CD4-positive, alpha-beta T cell (primary cell): ENCODE measurements at regions not wholly inside any gene's neighbourhood (a gene's known extent, or its start where the extent isn't known, plus 50 kb on each side); places are given as distances from the start of the nearest gene placed in this dataset.

Experiments
- ATAC-seq: fragments of 200-7000 bp; cut with Tn5 transposase; one replicate; pipeline ENCODE4 v1.10.0; 2022; ENCODE audit warnings: mild to moderate bottlenecking; ENCODE audit not compliant: poor library complexity
- CTCF ChIA-PET: fragments of 350-600 bp; sonication (Branson Sonifier 250); formaldehyde crosslinking; loops from one replicate; lab custom pipeline; 2021; ENCODE audit warnings: antibody characterized with exemption, inconsistent platforms; lab: Charles Lee
- POLR2A ChIA-PET: fragments of 350-600 bp; sonication (Branson Sonifier 250); formaldehyde crosslinking; loops from one replicate; lab custom pipeline; 2021; ENCODE audit warnings: antibody characterized with exemption, inconsistent platforms; lab: Charles Lee
- DNase-seq, 14 experiments: peaks; one replicate each; pipeline ENCODE4 v3.0.0-alpha.2; 2013 to 2020; ENCODE audit warnings: mixed read lengths in 2 of 14
- H3K27ac ChIP-seq, 2 donors: one replicate each; pipeline versions ENCODE4 v1.5.1 to v1.7.0; 2013; ENCODE audit warnings: low read length in 2 of 2, low read depth in 1 of 2, mild to moderate bottlenecking in 1 of 2
- H3K27me3 ChIP-seq, 2 experiments: 1 replicate in 1 of 2; 2 replicates in 1 of 2; pipeline versions ENCODE4 v1.6.1 to v1.7.0; 2013; ENCODE audit warnings: low read length in 2 of 2, control low read depth in 1 of 2, mild to moderate bottlenecking in 1 of 2, moderate library complexity in 1 of 2; ENCODE audit not compliant: insufficient read depth in 2 of 2, control insufficient read depth in 1 of 2
- H3K36me3 ChIP-seq: one replicate; pipeline ENCODE4 v1.6.1; 2013; ENCODE audit warnings: low read length, control low read depth; ENCODE audit not compliant: insufficient read depth
- H3K4me1 ChIP-seq: one replicate; pipeline ENCODE4 v1.6.1; 2013; ENCODE audit warnings: low read length, control low read depth; ENCODE audit not compliant: insufficient read depth
- H3K4me3 ChIP-seq: one replicate; pipeline ENCODE4 v1.5.1; 2013; ENCODE audit warnings: mild to moderate bottlenecking, low read length, moderate library complexity
- H3K9me3 ChIP-seq, 2 experiments: 1 replicate in 1 of 2; 2 replicates in 1 of 2; pipeline versions ENCODE4 v1.6.1 to v1.7.0; 2013; ENCODE audit warnings: low read length in 2 of 2, mild to moderate bottlenecking in 2 of 2, control low read depth in 1 of 2, moderate library complexity in 1 of 2; ENCODE audit not compliant: control insufficient read depth in 1 of 2, insufficient read depth in 1 of 2
- H3K27ac Mint-ChIP-seq: one replicate; pipeline ENCODE4 v1.8.0; 2020; ENCODE audit warnings: mixed read lengths
- H3K27me3 Mint-ChIP-seq: one replicate; pipeline ENCODE4 v1.8.0; 2021; ENCODE audit warnings: mixed read lengths
- H3K36me3 Mint-ChIP-seq: one replicate; pipeline ENCODE4 v1.8.0; 2021; ENCODE audit warnings: low read depth, mixed read lengths
- H3K4me1 Mint-ChIP-seq: one replicate; pipeline ENCODE4 v1.8.0; 2021; ENCODE audit warnings: low read depth, mixed read lengths
- H3K4me3 Mint-ChIP-seq: one replicate; pipeline ENCODE4 v1.8.0; 2020; ENCODE audit warnings: mild to moderate bottlenecking, mixed read lengths
- H3K9me3 Mint-ChIP-seq: one replicate; pipeline ENCODE4 v1.8.0; 2020; ENCODE audit warnings: mixed read lengths
- intact Hi-C, 2 experiments: fragments of 100-400 bp; cut with DNase I in 1 of 2; cut with micrococcal nuclease in 1 of 2; formaldehyde crosslinking; loops; one replicate each; pipeline versions ENCODE4 v1.15.1 to v1.9.0; 2023 to 2025; cut with DNase I, micrococcal nuclease
- TF ChIP-seq, protein P1 (sequence below): fragments of 200-600 bp; IDR thresholded peaks from one replicate; pipeline ENCODE4 v1.8.0; 2022; ENCODE audit warnings: antibody characterized with exemption, mild to moderate bottlenecking

DNA sequence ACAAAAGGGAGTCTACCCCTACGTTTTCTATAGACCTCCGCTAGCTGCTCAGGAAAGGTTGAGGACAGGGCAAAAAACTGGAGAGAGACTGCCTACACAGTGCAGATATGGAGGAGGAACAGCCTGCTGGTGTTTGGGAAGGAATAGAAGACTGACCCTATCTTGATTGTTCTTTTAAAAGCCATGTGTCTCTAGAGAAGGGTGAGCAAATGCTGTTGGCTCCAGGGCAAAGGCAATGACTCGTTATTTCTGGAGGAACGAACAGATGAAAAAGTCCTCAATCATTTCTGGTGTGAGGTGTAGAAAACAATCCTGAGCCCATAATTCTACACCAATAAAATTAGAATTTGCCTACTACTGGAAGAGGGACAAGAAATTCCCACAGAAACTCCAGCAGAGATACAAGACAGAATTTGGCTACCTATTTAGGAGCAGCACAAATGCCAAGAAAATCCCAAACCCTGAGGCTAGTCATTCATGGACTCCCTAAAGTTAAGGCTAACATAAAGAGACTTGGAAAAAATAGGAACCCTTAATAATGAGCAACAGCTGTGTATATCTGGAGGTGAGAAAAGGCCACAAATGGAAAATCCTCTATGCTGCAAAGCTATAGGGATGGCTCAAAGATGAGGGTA lies 1206.3 kb upstream of the CNTN5 start:
- Histone ChIP-seq H3K36me3 (no peaks in the 10 kb centered on the region), H3K27ac (no peak overlapping the region), H3K4me3 (no peak overlapping the region), H3K27me3 (no peaks in the 10 kb centered on the region), H3K4me1 (no peaks in the 10 kb centered on the region), H3K9me3 (peaks cover 5 to 9% of the 10 kb centered on the region in 2 experiments)
- ChIA-PET POLR2A (no interaction called here), CTCF (no interaction called here)
- ATAC-seq = no peak
- Mint-ChIP-seq H3K4me3 (no peak overlapping the region), H3K27ac (no peak overlapping the region), H3K27me3 (no peaks in the 10 kb centered on the region), H3K4me1 (no peaks in the 10 kb centered on the region), H3K36me3 (no peaks in the 10 kb centered on the region), H3K9me3 (peaks cover 10% of the 10 kb centered on the region)
- intact Hi-C loops = loop anchor here in 1 of 2 experiments (10.0 kb wide), 1 partner anchor 180 kb away; no protein-coding TSS in a partner anchor
- no peak for DNase-seq
- TF ChIP-seq, protein P1, sequence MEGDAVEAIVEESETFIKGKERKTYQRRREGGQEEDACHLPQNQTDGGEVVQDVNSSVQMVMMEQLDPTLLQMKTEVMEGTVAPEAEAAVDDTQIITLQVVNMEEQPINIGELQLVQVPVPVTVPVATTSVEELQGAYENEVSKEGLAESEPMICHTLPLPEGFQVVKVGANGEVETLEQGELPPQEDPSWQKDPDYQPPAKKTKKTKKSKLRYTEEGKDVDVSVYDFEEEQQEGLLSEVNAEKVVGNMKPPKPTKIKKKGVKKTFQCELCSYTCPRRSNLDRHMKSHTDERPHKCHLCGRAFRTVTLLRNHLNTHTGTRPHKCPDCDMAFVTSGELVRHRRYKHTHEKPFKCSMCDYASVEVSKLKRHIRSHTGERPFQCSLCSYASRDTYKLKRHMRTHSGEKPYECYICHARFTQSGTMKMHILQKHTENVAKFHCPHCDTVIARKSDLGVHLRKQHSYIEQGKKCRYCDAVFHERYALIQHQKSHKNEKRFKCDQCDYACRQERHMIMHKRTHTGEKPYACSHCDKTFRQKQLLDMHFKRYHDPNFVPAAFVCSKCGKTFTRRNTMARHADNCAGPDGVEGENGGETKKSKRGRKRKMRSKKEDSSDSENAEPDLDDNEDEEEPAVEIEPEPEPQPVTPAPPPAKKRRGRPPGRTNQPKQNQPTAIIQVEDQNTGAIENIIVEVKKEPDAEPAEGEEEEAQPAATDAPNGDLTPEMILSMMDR = no peak

DNA sequence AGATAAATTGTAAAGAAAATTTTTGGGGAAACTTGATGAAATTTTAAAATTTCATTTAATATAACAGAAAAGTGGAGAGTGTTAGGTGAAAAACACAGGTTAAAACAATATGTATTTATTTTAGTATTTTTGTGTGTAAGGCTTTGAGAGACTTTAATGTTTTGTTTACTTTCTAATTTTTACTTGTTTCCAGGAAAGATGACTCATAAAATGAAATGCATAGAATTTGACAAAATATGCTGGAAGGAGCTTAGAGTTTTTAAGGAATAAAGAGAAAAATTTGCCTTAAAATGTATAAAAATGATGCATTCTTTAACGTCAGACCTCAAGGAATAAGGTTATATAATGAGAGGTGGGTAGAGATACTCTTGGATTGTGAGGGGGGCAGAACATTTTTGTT lies 1205.1 kb upstream of the CNTN5 start:
- Mint-ChIP-seq H3K4me3 (no peak overlapping the region), H3K36me3 (no peaks in the 10 kb centered on the region), H3K4me1 (no peaks in the 10 kb centered on the region), H3K9me3 (peaks cover 8% of the 10 kb centered on the region), H3K27ac (no peak overlapping the region), H3K27me3 (no peaks in the 10 kb centered on the region)
- DNase-seq (no peak), ATAC-seq (no peak)
- H3K9me3 ChIP-seq = peaks cover 0 to 5% of the 10 kb centered on the region in 2 experiments
- H3K36me3 ChIP-seq = no peaks in the 10 kb centered on the region
- H3K27ac ChIP-seq = no peak overlapping the region
- POLR2A ChIA-PET = no interaction called here
- H3K4me3 ChIP-seq = no peak overlapping the region
- intact Hi-C loops = loop anchor here in 1 of 2 experiments (10.0 kb wide), 1 partner anchor 179 kb away; no protein-coding TSS in a partner anchor
- CTCF ChIA-PET = no interaction called here
- H3K4me1 ChIP-seq = no peaks in the 10 kb centered on the region
- H3K27me3 ChIP-seq = no peaks in the 10 kb centered on the region
- TF ChIP-seq, protein P1 = no peak

DNA sequence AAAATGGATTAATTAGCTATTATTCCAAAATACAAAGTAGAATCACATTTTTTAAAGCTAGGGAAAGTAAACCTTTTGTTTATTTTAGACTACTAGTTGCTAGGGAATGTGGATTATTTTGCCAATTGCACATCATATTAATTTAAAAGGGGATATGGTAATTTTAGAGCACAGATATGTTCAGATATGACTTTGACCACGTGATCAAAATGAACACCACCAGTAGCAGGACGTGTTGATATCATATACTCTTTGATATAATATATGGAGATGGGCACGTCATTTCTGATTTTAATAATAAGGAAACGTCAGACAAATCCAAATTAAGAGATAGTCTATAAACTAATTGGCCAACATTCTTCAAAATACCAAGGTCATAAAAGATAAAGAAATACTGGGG lies 1188.3 kb upstream of the CNTN5 start:
- intact Hi-C loops = no loop called here
- Mint-ChIP-seq H3K27ac (no peak overlapping the region), H3K36me3 (no peaks in the 10 kb centered on the region), H3K9me3 (peaks cover 14% of the 10 kb centered on the region), H3K4me3 (no peak overlapping the region), H3K27me3 (no peaks in the 10 kb centered on the region), H3K4me1 (no peaks in the 10 kb centered on the region)
- no peaks in the 10 kb centered on the region for H3K4me1 ChIP-seq
- TF ChIP-seq, protein P1 = no peak
- ATAC-seq = no peak
- H3K27me3 ChIP-seq = no peaks in the 10 kb centered on the region
- CTCF ChIA-PET = no interaction called here
- peaks cover 0 to 3% of the 10 kb centered on the region in 2 experiments for H3K9me3 ChIP-seq
- no peak overlapping the region for H3K4me3 ChIP-seq
- H3K36me3 ChIP-seq = no peaks in the 10 kb centered on the region
- POLR2A ChIA-PET = no interaction called here
- DNase-seq = no peak
- H3K27ac ChIP-seq = no peak overlapping the region
